ENCODE measurements at regions not wholly inside any gene's neighbourhood (a gene's known extent, or its start where the extent isn't known, plus 50 kb on each side); places are given as distances from the start of the nearest gene placed in this dataset.

DNA sequence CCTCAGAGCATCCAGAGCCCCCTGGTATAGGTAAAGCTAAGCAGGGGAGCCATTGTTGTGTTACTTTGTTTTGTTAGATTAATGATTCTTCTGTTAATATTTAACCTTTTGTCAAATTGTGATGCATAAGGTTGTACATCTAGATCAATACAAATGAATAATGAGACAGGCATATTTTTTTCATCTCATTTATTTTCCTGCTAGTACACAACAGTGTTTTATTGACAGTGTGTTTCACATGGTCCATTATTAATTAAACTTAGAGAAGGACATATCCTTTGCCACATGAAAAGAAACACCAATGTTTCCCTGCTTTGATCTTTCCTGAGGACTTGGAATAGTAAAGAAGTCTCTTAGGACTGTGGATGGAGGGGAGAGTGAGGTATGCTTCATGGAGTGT, 543.6 kb upstream of the CFAP20DC start:
- Mint-ChIP-seq H3K9me3 (peaks cover 2% of the 10 kb centered on the region), H3K4me3 (no peak overlapping the region), H3K36me3 (no peaks in the 10 kb centered on the region), H3K27ac (no peak overlapping the region), H3K27me3 (peaks cover 11% of the 10 kb centered on the region), H3K4me1 (peaks cover under 1% of the 10 kb centered on the region)
- POLR2A ChIA-PET, result no interaction called here
- DNase-seq, result no peak
- no peak for ATAC-seq (ENCODE audit: low read depth)

- H3K4me3 Mint-ChIP-seq, result no peak overlapping the region
- no peak for DNase-seq
- ATAC-seq (ENCODE audit: low read depth), result no peak
- H3K27me3 Mint-ChIP-seq, result no peaks in the 10 kb centered on the region
- no peak overlapping the region for H3K27ac Mint-ChIP-seq
- no peaks in the 10 kb centered on the region for H3K36me3 Mint-ChIP-seq
- H3K4me1 Mint-ChIP-seq, result peaks cover 2% of the 10 kb centered on the region
- H3K9me3 Mint-ChIP-seq, result peaks cover 4% of the 10 kb centered on the region
- POLR2A ChIA-PET, result no interaction called here
Measured at GRCh38 chr3:59580996-59581395, 531.2 kb upstream of the CFAP20DC start.

GRCh38 chr3:59580499-59580898, 530.7 kb upstream of the CFAP20DC start:
- peaks cover 2% of the 10 kb centered on the region for H3K4me1 Mint-ChIP-seq
- DNase-seq (no peak), ATAC-seq (ENCODE audit: low read depth) (no peak)
- no peaks in the 10 kb centered on the region for H3K27me3 Mint-ChIP-seq
- no peak overlapping the region for H3K27ac Mint-ChIP-seq
- H3K4me3 Mint-ChIP-seq, result no peak overlapping the region
- POLR2A ChIA-PET, result no interaction called here
- H3K36me3 Mint-ChIP-seq, result no peaks in the 10 kb centered on the region
- H3K9me3 Mint-ChIP-seq, result peaks cover 3% of the 10 kb centered on the region

DNA sequence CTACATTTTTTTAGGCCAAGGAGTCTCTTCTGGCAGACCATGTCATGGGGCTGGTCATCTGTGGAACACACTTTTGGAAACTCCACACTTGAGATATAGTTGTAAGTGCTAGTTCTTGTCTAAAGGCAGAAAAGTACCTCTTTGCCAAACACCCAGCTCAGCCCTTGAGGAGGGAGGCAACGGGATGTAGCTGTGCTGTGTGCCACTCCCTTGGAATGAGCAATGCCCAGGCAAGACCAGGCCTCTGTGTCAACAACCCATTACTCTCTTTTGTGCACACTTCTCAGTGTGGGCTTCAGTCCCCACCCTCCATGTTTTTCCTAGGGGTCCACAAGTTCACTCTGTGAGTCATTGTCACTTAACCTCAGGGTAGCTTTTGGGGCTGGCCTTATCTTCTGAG, 528.3 kb upstream of the CFAP20DC start:
- DNase-seq, result no peak
- no peaks in the 10 kb centered on the region for H3K36me3 Mint-ChIP-seq
- no peak overlapping the region for H3K4me3 Mint-ChIP-seq
- POLR2A ChIA-PET, result no interaction called here
- peaks cover 4% of the 10 kb centered on the region for H3K4me1 Mint-ChIP-seq
- peaks cover 1% of the 10 kb centered on the region for H3K9me3 Mint-ChIP-seq
- H3K27ac Mint-ChIP-seq, result no peak overlapping the region
- ATAC-seq (ENCODE audit: low read depth), result no peak
- no peaks in the 10 kb centered on the region for H3K27me3 Mint-ChIP-seq

GRCh38 chr3:59576606-59577005, 526.8 kb upstream of the CFAP20DC start:
- Mint-ChIP-seq H3K27me3 (no peaks in the 10 kb centered on the region), H3K9me3 (no peaks in the 10 kb centered on the region), H3K36me3 (no peaks in the 10 kb centered on the region), H3K27ac (no peak overlapping the region), H3K4me3 (no peak overlapping the region), H3K4me1 (peaks cover 4% of the 10 kb centered on the region)
- DNase-seq, result no peak
- POLR2A ChIA-PET, result no interaction called here
- ATAC-seq (ENCODE audit: low read depth), result no peak

DNA sequence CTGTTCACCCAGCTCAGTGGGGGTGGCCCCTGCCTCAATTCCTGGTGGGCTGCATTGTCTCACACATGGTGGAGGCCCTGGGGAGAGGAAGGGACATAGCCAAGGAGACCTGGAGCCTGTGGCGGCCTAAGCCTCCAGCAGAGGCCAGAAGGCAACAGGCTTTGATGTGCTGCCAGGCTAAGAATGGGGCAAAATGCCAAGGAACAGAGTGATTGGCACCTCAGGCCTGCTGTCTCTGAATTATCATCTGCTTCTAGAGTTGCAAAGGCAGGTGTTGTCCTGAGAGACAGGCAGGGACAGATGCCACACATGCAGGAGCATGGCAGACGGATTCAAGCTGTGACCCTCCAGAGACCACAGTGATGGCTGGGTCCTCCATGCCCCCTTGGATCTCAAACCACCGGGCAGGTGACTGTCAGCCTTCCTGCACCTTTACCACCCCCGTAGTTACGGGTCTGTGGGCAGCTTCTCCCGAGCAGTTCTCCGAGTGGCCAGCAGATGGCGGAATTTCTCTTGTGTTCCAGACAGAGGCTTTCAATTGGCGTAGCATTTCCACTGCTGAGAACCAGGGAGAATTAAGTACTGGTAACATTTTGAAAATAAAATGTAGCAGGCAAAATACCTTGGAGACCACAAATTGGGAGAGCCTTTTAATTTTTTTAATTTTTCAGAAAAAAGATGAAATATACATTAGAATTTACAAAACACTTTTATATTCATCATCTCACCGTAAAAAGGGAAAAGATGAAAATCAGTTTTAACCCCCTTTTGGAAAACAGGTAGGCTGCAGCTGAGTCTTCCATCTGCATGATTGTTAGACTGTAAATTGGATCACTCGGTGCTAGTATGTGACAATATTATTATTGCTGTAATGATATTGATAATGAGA, 525.5 kb upstream of the CFAP20DC start:
- H3K27me3 Mint-ChIP-seq, result peaks cover 2% of the 10 kb centered on the region
- H3K4me1 Mint-ChIP-seq, result peaks cover 4% of the 10 kb centered on the region
- no peak overlapping the region for H3K27ac Mint-ChIP-seq
- DNase-seq, result peak; percentile 88
- POLR2A ChIA-PET, result interaction anchor here (1.0 to 1.1 kb wide), 2 partner anchors 150 to 283 kb away, joined by 3 read pairs; no protein-coding TSS in a partner anchor
- H3K36me3 Mint-ChIP-seq, result no peaks in the 10 kb centered on the region
- ATAC-seq (ENCODE audit: low read depth), result peak; percentile 79
- no peaks in the 10 kb centered on the region for H3K9me3 Mint-ChIP-seq
- H3K4me3 Mint-ChIP-seq, result no peak overlapping the region

DNA sequence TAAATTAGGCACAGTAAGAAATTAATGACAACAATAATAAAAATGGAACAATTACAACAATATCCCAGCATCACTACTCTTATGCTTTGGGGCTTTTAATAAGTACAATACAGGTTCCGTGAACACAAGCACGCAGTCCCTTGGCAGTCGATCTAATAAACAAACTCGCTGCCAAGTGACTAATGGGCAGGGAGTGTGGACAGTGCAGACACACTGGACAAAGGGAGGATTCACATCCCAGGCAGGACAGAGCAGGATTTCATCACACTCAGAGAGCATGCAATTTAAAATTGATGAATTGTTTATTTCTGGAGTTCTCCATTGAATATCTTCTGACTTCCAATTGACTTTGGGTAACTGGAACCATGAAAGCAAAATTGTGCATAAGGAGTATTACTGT, 524.1 kb upstream of the CFAP20DC start:
- Mint-ChIP-seq H3K27ac (no peak overlapping the region), H3K27me3 (peaks cover 2% of the 10 kb centered on the region), H3K36me3 (no peaks in the 10 kb centered on the region), H3K9me3 (no peaks in the 10 kb centered on the region), H3K4me3 (no peak overlapping the region), H3K4me1 (peaks cover 4% of the 10 kb centered on the region)
- DNase-seq (no peak), ATAC-seq (ENCODE audit: low read depth) (no peak)
- POLR2A ChIA-PET, result no interaction called here

- H3K36me3 Mint-ChIP-seq, result no peaks in the 10 kb centered on the region
- peaks cover 4% of the 10 kb centered on the region for H3K27me3 Mint-ChIP-seq
- no peak overlapping the region for H3K4me3 Mint-ChIP-seq
- POLR2A ChIA-PET, result no interaction called here
- peaks cover 2% of the 10 kb centered on the region for H3K4me1 Mint-ChIP-seq
- no peaks in the 10 kb centered on the region for H3K9me3 Mint-ChIP-seq
- H3K27ac Mint-ChIP-seq, result no peak overlapping the region
- ATAC-seq (ENCODE audit: low read depth) (no peak), DNase-seq (no peak)
Measured at GRCh38 chr3:59572106-59572505, 522.3 kb upstream of the CFAP20DC start.

DNA sequence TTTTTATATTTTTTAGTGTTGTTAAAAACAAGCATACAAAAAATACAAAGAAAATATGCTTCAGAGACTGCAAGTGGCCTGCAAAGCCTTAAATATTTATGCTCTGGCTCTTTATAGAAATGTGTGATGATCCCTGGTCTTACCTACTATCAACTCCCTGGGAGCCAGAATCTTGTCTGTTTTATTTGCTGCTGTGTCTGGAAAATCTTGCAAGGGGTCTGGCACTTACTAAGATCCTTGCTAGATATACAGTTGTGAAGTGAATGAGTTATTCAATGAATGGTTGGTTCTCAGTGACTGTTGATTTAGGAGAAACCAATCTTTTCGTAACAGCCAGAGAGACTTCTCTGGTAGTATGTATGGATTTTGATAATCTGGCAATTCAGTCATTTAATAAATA, 521.0 kb upstream of the CFAP20DC start:
- Mint-ChIP-seq H3K27ac (no peak overlapping the region), H3K4me3 (no peak overlapping the region), H3K36me3 (no peaks in the 10 kb centered on the region), H3K9me3 (no peaks in the 10 kb centered on the region), H3K27me3 (peaks cover 4% of the 10 kb centered on the region), H3K4me1 (peaks cover 2% of the 10 kb centered on the region)
- ATAC-seq (ENCODE audit: low read depth) (no peak), DNase-seq (no peak)
- POLR2A ChIA-PET, result no interaction called here

GRCh38 chr3:59567661-59568060, 517.8 kb upstream of the CFAP20DC start:
- peaks cover 2% of the 10 kb centered on the region for H3K36me3 Mint-ChIP-seq
- POLR2A ChIA-PET, result no interaction called here
- H3K27ac Mint-ChIP-seq, result no peak overlapping the region
- no peak for DNase-seq
- H3K4me3 Mint-ChIP-seq, result no peak overlapping the region
- H3K9me3 Mint-ChIP-seq, result peaks cover 5% of the 10 kb centered on the region
- no peak for ATAC-seq (ENCODE audit: low read depth)
- H3K4me1 Mint-ChIP-seq, result no peaks in the 10 kb centered on the region
- H3K27me3 Mint-ChIP-seq, result peaks cover 4% of the 10 kb centered on the region

GRCh38 chr3:59566481-59566975, 516.7 kb upstream of the CFAP20DC start:
- DNase-seq (no peak), ATAC-seq (ENCODE audit: low read depth) (no peak)
- Mint-ChIP-seq H3K9me3 (peaks cover 5% of the 10 kb centered on the region), H3K27ac (no peak overlapping the region), H3K4me1 (peaks cover 2% of the 10 kb centered on the region), H3K36me3 (peaks cover 3% of the 10 kb centered on the region), H3K4me3 (no peak overlapping the region), H3K27me3 (peaks cover 4% of the 10 kb centered on the region)
- POLR2A ChIA-PET, result no interaction called here

- ATAC-seq (ENCODE audit: low read depth) (no peak), DNase-seq (no peak)
- H3K36me3 Mint-ChIP-seq, result peaks cover 3% of the 10 kb centered on the region
- H3K4me3 Mint-ChIP-seq, result no peak overlapping the region
- peaks cover 2% of the 10 kb centered on the region for H3K27me3 Mint-ChIP-seq
- peaks cover 5% of the 10 kb centered on the region for H3K9me3 Mint-ChIP-seq
- POLR2A ChIA-PET, result no interaction called here
- peaks cover 2% of the 10 kb centered on the region for H3K4me1 Mint-ChIP-seq
- no peak overlapping the region for H3K27ac Mint-ChIP-seq
Measured at GRCh38 chr3:59565125-59565524, 515.3 kb upstream of the CFAP20DC start.

- peaks cover 2% of the 10 kb centered on the region for H3K27me3 Mint-ChIP-seq
- peaks cover 5% of the 10 kb centered on the region for H3K9me3 Mint-ChIP-seq
- peaks cover 3% of the 10 kb centered on the region for H3K36me3 Mint-ChIP-seq
- peaks cover 7% of the 10 kb centered on the region for H3K4me1 Mint-ChIP-seq
- POLR2A ChIA-PET, result no interaction called here
- H3K4me3 Mint-ChIP-seq, result no peak overlapping the region
- ATAC-seq (ENCODE audit: low read depth), result no peak
- H3K27ac Mint-ChIP-seq, result no peak overlapping the region
- no peak for DNase-seq
Measured at GRCh38 chr3:59563966-59564365, 514.1 kb upstream of the CFAP20DC start.

DNA sequence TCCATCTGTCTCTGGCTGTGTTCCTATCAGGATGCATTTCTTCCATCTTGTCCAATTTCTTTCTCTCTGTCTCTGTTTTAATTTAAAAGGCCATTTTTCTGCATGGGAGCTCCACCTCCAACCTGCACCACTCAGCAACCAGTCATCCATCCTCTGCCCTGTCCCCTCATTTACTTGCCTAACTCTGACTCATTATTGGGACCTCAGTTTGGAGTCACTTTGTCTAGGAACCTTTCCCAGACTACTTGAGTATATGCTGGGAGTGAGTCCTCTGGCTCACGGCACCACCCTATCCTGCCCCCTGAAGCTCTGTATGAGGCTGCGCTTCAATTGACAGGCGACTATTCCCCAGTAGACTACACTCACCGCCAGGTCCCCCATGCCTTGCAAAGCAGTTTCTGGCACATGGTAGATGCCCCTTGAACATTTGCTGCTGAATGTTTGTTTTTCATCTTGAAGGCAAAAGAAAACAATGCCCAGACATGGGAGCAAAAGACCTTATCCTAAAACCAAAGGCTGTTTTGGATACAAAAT, 513.3 kb upstream of the CFAP20DC start:
- POLR2A ChIA-PET, result no interaction called here
- no peak overlapping the region for H3K4me3 Mint-ChIP-seq
- H3K27me3 Mint-ChIP-seq, result no peaks in the 10 kb centered on the region
- DNase-seq (no peak), ATAC-seq (ENCODE audit: low read depth) (no peak)
- no peak overlapping the region for H3K27ac Mint-ChIP-seq
- peaks cover 7% of the 10 kb centered on the region for H3K4me1 Mint-ChIP-seq
- H3K9me3 Mint-ChIP-seq, result peaks cover 5% of the 10 kb centered on the region
- H3K36me3 Mint-ChIP-seq, result peaks cover 3% of the 10 kb centered on the region
